Activated naive CD8-positive, alpha-beta T cell treated with anti-CD3 and anti-CD28 coated beads, Interleukin-2, amount 50 U/mL, for 16 hours (primary cell): ENCODE measurements at regions not wholly inside any gene's neighbourhood (a gene's known extent, or its start where the extent isn't known, plus 50 kb on each side); places are given as distances from the start of the nearest gene placed in this dataset.
"Not testable (repeated sequence)": the region's sequence is repeated elsewhere in the genome, so short reads cannot be mapped to it uniquely, and the experiment has no call there.

ENCODE experiments used
- DNase-seq: peaks from one replicate; pipeline ENCODE4 v3.0.0-alpha.2; 2020; ENCODE audit warnings: low read depth, low spot score

GRCh38 chr5:124796495-124796894, 50.1 kb upstream of the ZNF608 start:
- DNase-seq: no peak

GRCh38 chr5:124797665-124798087, 51.2 kb upstream of the ZNF608 start:
- DNase-seq: no peak

GRCh38 chr5:124798890-124799289, 52.5 kb upstream of the ZNF608 start:
- DNase-seq: no peak

GRCh38 chr5:124801551-124801950, 55.1 kb upstream of the ZNF608 start:
- no peak for DNase-seq

- DNase-seq: no peak
Observed at GRCh38 chr5:124803617-124804323, 57.3 kb upstream of the ZNF608 start.

- DNase-seq: no peak
Observed at GRCh38 chr5:124806026-124806372, 59.6 kb upstream of the ZNF608 start.

GRCh38 chr5:124806373-124807077, 60.1 kb upstream of the ZNF608 start:
- DNase-seq: no peak

- no peak for DNase-seq
Observed at GRCh38 chr5:124808842-124809268, 62.4 kb upstream of the ZNF608 start.

GRCh38 chr5:124810396-124811006, 64.1 kb upstream of the ZNF608 start:
- DNase-seq: no peak

- no peak for DNase-seq
Observed at GRCh38 chr5:124812771-124813358, 66.4 kb upstream of the ZNF608 start.

- DNase-seq: no peak
Observed at GRCh38 chr5:124816381-124816780, 69.9 kb upstream of the ZNF608 start.

GRCh38 chr5:124819201-124819600, 72.8 kb upstream of the ZNF608 start:
- no peak for DNase-seq

GRCh38 chr5:124822647-124823046, 76.2 kb upstream of the ZNF608 start:
- no peak for DNase-seq

- DNase-seq: no peak
Observed at GRCh38 chr5:124823380-124823779, 76.9 kb upstream of the ZNF608 start.

GRCh38 chr5:124824637-124825158, 78.3 kb upstream of the ZNF608 start:
- DNase-seq: no peak

GRCh38 chr5:124825250-124825982, 79.0 kb upstream of the ZNF608 start:
- no peak for DNase-seq

- no peak for DNase-seq
Observed at GRCh38 chr5:124825983-124826337, 79.5 kb upstream of the ZNF608 start.

- no peak for DNase-seq
Observed at GRCh38 chr5:124828731-124829234, 82.3 kb upstream of the ZNF608 start.

GRCh38 chr5:124831687-124832240, 85.3 kb upstream of the ZNF608 start:
- DNase-seq: no peak

- DNase-seq: no peak
Observed at GRCh38 chr5:124832510-124832909, 86.1 kb upstream of the ZNF608 start.

- not testable (repeated sequence) for DNase-seq
Observed at GRCh38 chr5:124836314-124836713, 89.9 kb upstream of the ZNF608 start.
